Endodermal cell (in vitro differentiated cells): ENCODE measurements at regions not wholly inside any gene's neighbourhood (a gene's known extent, or its start where the extent isn't known, plus 50 kb on each side); places are given as distances from the start of the nearest gene placed in this dataset.

Experiments used
- DNase-seq: peaks from one replicate; pipeline ENCODE4 v3.0.0-alpha.2; 2017
- H3K27ac ChIP-seq: 2 replicates; pipeline ENCODE4 v1.5.1; 2013; ENCODE audit warnings: mild to moderate bottlenecking, low read depth, low read length, moderate library complexity
- H3K27me3 ChIP-seq: 2 replicates; pipeline ENCODE4 v1.6.1; 2013; ENCODE audit warnings: mild to moderate bottlenecking, low read length, moderate library complexity; ENCODE audit not compliant: insufficient read depth, control insufficient read depth, poor library complexity, severe bottlenecking
- H3K36me3 ChIP-seq: 2 replicates; pipeline ENCODE4 v1.7.0; 2013; ENCODE audit warnings: mild to moderate bottlenecking, low read length, moderate library complexity; ENCODE audit not compliant: control insufficient read depth, insufficient read depth
- H3K4me1 ChIP-seq: one replicate; pipeline ENCODE4 v1.7.0; 2013; ENCODE audit warnings: low read length; ENCODE audit not compliant: control insufficient read depth, insufficient read depth
- H3K4me3 ChIP-seq: 2 replicates; pipeline ENCODE4 v1.5.1; 2013; ENCODE audit warnings: mild to moderate bottlenecking, low read length, moderate library complexity
- H3K9ac ChIP-seq: 2 replicates; pipeline ENCODE4 v1.6.1; 2013; ENCODE audit warnings: mild to moderate bottlenecking, low read length, moderate library complexity; ENCODE audit not compliant: poor library complexity, severe bottlenecking; ENCODE audit errors: extremely low read depth
- H3K9me3 ChIP-seq: 2 replicates; pipeline ENCODE4 v1.6.1; 2013; ENCODE audit warnings: mild to moderate bottlenecking, low read length, moderate library complexity; ENCODE audit not compliant: control insufficient read depth
- H3K27ac Mint-ChIP-seq: 2 replicates; pipeline ENCODE4 v1.8.0; 2020; ENCODE audit warnings: mixed read lengths
- H3K27me3 Mint-ChIP-seq: 2 replicates; pipeline ENCODE4 v1.8.0; 2021; ENCODE audit warnings: mild to moderate bottlenecking, mixed read lengths; ENCODE audit not compliant: insufficient read depth
- H3K36me3 Mint-ChIP-seq: 2 replicates; pipeline ENCODE4 v1.8.0; 2020; ENCODE audit warnings: low read depth, mixed read lengths
- H3K4me1 Mint-ChIP-seq: 2 replicates; pipeline ENCODE4 v1.8.0; 2020; ENCODE audit warnings: mixed read lengths
- H3K4me3 Mint-ChIP-seq: 2 replicates; pipeline ENCODE4 v1.8.0; 2020; ENCODE audit warnings: mild to moderate bottlenecking, moderate library complexity, mixed read lengths
- H3K9me3 Mint-ChIP-seq: 2 replicates; pipeline ENCODE4 v1.8.0; 2020; ENCODE audit warnings: mild to moderate bottlenecking, mixed read lengths
- CTCF ChIP-seq: fragments of 200-600 bp; sonication (generic); conservative IDR thresholded peaks from 2 replicates; pipeline ENCODE4 v1.5.0; 2021; ENCODE audit warnings: antibody characterized with exemption, mild to moderate bottlenecking
- WGBS, 2 experiments: methylation state at CpG; one replicate each; pipeline versions ENCODE4 v1.1.5 to v1.1.7; 2013; ENCODE audit warnings: missing lambda C conversion rate in 2 of 2, mixed read lengths in 1 of 2; ENCODE audit not compliant: insufficient coverage in 1 of 2, insufficient read length in 1 of 2; 5-methylcytosine and 5-hydroxymethylcytosine counted together

GRCh38 chr2:208929894-208930427 lies 493.9 kb upstream of the MAP2 start:
- no peak for TF ChIP-seq CTCF
- H3K36me3 ChIP-seq: no peaks in the 10 kb centered on the region
- Mint-ChIP-seq H3K9me3 (no peaks in the 10 kb centered on the region), H3K4me3 (no peak overlapping the region), H3K36me3 (no peaks in the 10 kb centered on the region), H3K27ac (no peak overlapping the region), H3K27me3 (no peaks in the 10 kb centered on the region), H3K4me1 (no peaks in the 10 kb centered on the region)
- no peaks in the 10 kb centered on the region for H3K9me3 ChIP-seq
- H3K27me3 ChIP-seq: no peaks in the 10 kb centered on the region
- DNase-seq: no peak
- no peak overlapping the region for H3K9ac ChIP-seq
- WGBS, 2 experiments: 88 to 100% methylated on average over 1 to 3 of the region's 3 CpGs
- no peak overlapping the region for H3K4me3 ChIP-seq
- no peaks in the 10 kb centered on the region for H3K4me1 ChIP-seq
- H3K27ac ChIP-seq: no peak overlapping the region

- Histone ChIP-seq H3K27me3 (no peaks in the 10 kb centered on the region), H3K9ac (no peak overlapping the region), H3K36me3 (no peaks in the 10 kb centered on the region), H3K4me1 (no peaks in the 10 kb centered on the region), H3K27ac (no peak overlapping the region), H3K4me3 (no peak overlapping the region), H3K9me3 (no peaks in the 10 kb centered on the region)
- no peak for TF ChIP-seq CTCF
- DNase-seq: no peak
- Mint-ChIP-seq H3K9me3 (no peaks in the 10 kb centered on the region), H3K4me3 (no peak overlapping the region), H3K36me3 (no peaks in the 10 kb centered on the region), H3K27me3 (no peaks in the 10 kb centered on the region), H3K27ac (no peak overlapping the region), H3K4me1 (no peaks in the 10 kb centered on the region)
- WGBS, 2 experiments: 94 to 100% methylated on average over 1 to 2 of the region's 2 CpGs
Observed at GRCh38 chr2:208935531-208935930, 488.3 kb upstream of the MAP2 start.

GRCh38 chr2:208937521-208937920 lies 486.3 kb upstream of the MAP2 start:
- no peak overlapping the region for H3K27ac Mint-ChIP-seq
- 97 to 100% methylated on average over 1 of the region's 1 CpG for WGBS, 2 experiments
- no peaks in the 10 kb centered on the region for H3K36me3 ChIP-seq
- H3K9ac ChIP-seq: no peak overlapping the region
- no peak overlapping the region for H3K4me3 Mint-ChIP-seq
- H3K27ac ChIP-seq: no peak overlapping the region
- no peaks in the 10 kb centered on the region for H3K4me1 Mint-ChIP-seq
- no peaks in the 10 kb centered on the region for H3K36me3 Mint-ChIP-seq
- no peaks in the 10 kb centered on the region for H3K9me3 ChIP-seq
- no peaks in the 10 kb centered on the region for H3K4me1 ChIP-seq
- no peaks in the 10 kb centered on the region for H3K27me3 ChIP-seq
- no peaks in the 10 kb centered on the region for H3K27me3 Mint-ChIP-seq
- H3K4me3 ChIP-seq: no peak overlapping the region
- no peaks in the 10 kb centered on the region for H3K9me3 Mint-ChIP-seq
- no peak for DNase-seq
- TF ChIP-seq CTCF: no peak
